SK-N-SH treated with all-trans-retinoic acid at 6 μM for 48 hours (cell line): ENCODE measurements at regions not wholly inside any gene's neighbourhood (a gene's known extent, or its start where the extent isn't known, plus 50 kb on each side); places are given as distances from the start of the nearest gene placed in this dataset.
"Not testable (repeated sequence)": the region's sequence is repeated elsewhere in the genome, so short reads cannot be mapped to it uniquely, and the experiment has no call there.

Source experiments
- ARNTL ChIP-seq: fragments of 450-650 bp; formaldehyde crosslinking; IDR thresholded peaks from 2 replicates; pipeline ENCODE4 v1.5.0; 2020; ENCODE audit warnings: low read depth, mild to moderate bottlenecking, moderate library complexity, borderline replicate concordance
- GLIS3 ChIP-seq: fragments of 250-450 bp; sonication (Bioruptor Pico); IDR thresholded peaks from 2 replicates; pipeline ENCODE4 v1.5.0; 2020; ENCODE audit warnings: mild to moderate bottlenecking, moderate library complexity

DNA sequence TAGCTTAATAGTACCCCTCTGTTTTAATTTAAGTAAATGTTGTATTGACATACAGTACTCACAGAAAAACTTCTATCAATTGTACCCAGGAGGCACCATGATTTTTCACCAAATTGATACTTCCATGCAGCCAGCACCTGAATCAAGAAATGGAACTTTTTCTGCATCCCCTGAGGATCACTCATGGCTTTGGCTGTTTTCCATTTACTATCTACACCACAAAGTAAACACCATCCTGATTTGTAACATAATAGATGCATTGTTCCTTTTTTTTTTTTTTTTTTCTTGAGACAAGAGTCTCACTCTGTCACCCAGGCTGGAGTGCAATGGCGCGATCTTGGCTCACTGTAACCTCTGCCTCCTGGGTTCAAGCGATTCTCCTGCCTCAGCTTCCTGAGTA lies 1066.8 kb downstream of the SOCS6 start:
- not testable (repeated sequence) for TF ChIP-seq GLIS3, ARNTL (CRISPR knock-in tag)
